ENCODE measurements at regions not wholly inside any gene's neighbourhood (a gene's known extent, or its start where the extent isn't known, plus 50 kb on each side); places are given as distances from the start of the nearest gene placed in this dataset.

DNA sequence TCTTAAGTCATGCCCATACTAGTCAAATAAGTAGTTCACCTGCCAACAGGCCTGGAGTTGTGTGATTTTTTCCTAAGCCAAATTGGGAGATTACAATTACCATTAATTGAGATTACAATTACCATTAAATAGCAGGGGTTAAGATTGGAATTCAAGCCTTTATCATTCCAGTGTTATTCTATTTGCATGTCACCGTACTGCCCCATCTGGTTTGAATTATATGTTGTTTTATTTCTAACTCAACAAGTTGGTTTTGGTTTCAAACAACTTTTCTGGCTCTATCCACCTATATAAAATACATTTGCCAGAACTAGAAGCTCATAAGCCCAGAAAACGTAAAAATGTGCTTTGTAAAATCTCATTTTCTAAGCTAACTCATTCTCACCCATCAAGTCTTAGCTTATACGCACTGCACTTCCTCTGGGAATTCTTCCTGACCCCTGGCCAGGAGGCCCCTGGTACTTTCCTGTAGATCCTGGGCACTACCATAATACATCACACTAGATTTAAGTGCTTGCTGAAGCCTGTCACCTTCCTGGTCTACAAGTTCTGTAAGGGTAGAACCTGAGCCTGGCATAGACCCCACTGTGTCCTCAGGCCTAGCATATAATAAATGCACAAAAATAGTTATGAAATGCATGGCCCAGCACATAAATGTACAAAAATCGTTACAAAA, 242.0 kb upstream of the TRPM3 start:
- no peak for DNase-seq (ENCODE audit: low read depth)
- no peak for TF ChIP-seq CTCF (IDR thresholded peaks at IDR 0.05; ENCODE audit: control insufficient read depth, extremely low read depth, insufficient read depth)
- no peak overlapping the region for H3K4me3 ChIP-seq (ENCODE audit: low read depth, low read length)

DNA sequence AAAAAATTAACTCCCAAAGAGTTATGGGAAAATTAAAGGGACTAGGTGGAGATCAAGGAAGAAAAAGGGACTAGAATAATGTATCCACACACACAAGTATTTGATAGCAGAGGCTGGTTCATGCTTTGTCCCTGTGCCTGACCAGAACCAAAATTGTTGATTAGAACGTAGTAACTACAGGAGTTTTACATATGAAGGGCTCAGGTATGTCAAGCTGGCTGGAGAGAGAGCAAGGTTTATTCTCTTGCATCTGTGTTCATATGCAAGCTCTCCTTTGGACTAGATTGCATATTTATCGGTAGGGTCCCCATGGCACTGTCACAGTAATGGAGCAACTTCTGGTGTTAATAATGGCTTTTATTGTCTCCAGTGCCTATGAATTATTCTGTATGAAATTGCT, 239.9 kb upstream of the TRPM3 start:
- H3K4me3 ChIP-seq (ENCODE audit: low read depth, low read length), result no peak overlapping the region
- no peak for DNase-seq (ENCODE audit: low read depth)
- no peak for TF ChIP-seq CTCF (IDR thresholded peaks at IDR 0.05; ENCODE audit: control insufficient read depth, extremely low read depth, insufficient read depth)

DNA sequence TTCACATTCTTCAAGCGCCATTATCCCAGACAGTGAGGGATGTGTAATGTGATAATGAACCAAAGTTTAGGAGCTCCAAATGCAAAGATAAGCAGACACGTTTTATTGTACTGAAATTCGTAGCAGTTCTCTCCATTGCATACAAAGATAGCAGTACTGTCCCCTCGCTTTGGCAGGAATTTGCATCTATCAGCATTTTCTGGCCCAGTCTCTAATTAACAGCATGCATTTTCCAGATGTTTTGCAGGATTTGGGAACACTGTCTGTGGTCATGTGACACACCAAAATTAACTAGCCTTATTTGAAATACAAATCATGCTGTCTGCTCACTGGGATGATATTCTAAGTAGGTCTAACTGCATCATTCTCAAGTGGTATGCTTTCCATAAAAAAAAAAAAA, 235.9 kb upstream of the TRPM3 start:
- DNase-seq (ENCODE audit: low read depth), result no peak
- H3K4me3 ChIP-seq (ENCODE audit: low read depth, low read length), result no peak overlapping the region

GRCh38 chr9:71355884-71356283, 234.5 kb upstream of the TRPM3 start:
- no peak for DNase-seq (ENCODE audit: low read depth)
- TF ChIP-seq CTCF (IDR thresholded peaks at IDR 0.05; ENCODE audit: control insufficient read depth, extremely low read depth, insufficient read depth), result no peak
- no peak overlapping the region for H3K4me3 ChIP-seq (ENCODE audit: low read depth, low read length)

More for the DNA sequence above, 235.9 kb upstream of the TRPM3 start:
- TF ChIP-seq CTCF (IDR thresholded peaks at IDR 0.05; ENCODE audit: control insufficient read depth, extremely low read depth, insufficient read depth), result no peak

DNA sequence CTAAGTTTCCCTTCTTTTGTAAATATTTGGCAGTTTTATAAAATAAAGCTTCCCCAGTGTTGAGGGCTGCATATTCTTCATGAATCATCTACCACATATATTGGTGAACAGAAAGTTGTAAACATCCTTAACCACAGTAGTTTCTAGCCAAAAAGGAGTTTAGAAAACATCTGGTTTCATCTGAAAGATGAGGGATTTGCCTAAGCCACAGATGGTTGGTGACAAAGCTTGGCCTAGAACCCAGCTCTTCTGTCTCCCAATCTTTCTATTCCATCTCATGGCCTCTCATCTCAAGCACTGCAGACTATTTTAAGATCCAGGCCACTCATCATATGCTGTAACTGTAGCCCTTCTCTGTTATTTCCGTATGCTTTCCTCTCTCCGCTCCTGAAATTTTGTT, 232.3 kb upstream of the TRPM3 start:
- DNase-seq (ENCODE audit: low read depth), result no peak
- no peak overlapping the region for H3K4me3 ChIP-seq (ENCODE audit: low read depth, low read length)
- TF ChIP-seq CTCF (IDR thresholded peaks at IDR 0.05; ENCODE audit: control insufficient read depth, extremely low read depth, insufficient read depth), result no peak

DNA sequence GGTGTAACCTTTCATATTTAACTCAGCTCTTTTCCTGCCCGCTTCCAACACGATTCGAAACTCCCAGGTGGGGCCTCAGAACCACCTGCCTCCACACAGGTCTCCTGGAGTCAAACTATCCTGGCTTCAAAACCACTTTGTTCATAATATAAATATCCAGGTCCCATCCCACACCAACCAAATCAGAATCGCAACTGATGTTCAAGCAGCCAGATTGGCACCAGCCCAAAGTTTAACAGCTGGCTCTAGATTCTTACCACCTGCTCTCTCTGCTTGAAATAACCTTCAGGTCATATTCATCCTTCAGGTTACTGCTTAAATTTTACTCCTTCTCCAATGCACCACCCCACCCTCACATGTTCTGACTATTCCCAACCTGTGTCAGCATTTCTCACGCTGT, 231.4 kb upstream of the TRPM3 start:
- TF ChIP-seq CTCF (IDR thresholded peaks at IDR 0.05; ENCODE audit: control insufficient read depth, extremely low read depth, insufficient read depth), result no peak

GRCh38 chr9:71349218-71349617, 227.8 kb upstream of the TRPM3 start:
- no peak for TF ChIP-seq CTCF (IDR thresholded peaks at IDR 0.05; ENCODE audit: control insufficient read depth, extremely low read depth, insufficient read depth)
- no peak overlapping the region for H3K4me3 ChIP-seq (ENCODE audit: low read depth, low read length)
- DNase-seq (ENCODE audit: low read depth), result no peak

More for the DNA sequence above, 231.4 kb upstream of the TRPM3 start:
- H3K4me3 ChIP-seq (ENCODE audit: low read depth, low read length), result no peak overlapping the region
- DNase-seq (ENCODE audit: low read depth), result no peak
